Jurkat, Clone E6-1 (cell line): ENCODE measurements at regions not wholly inside any gene's neighbourhood (a gene's known extent, or its start where the extent isn't known, plus 50 kb on each side); places are given as distances from the start of the nearest gene placed in this dataset.
"Not testable (repeated sequence)": the region's sequence is repeated elsewhere in the genome, so short reads cannot be mapped to it uniquely, and the experiment has no call there.

ENCODE experiments used
- DNase-seq: peaks from one replicate; pipeline ENCODE4 v3.0.0-alpha.2; 2011; ENCODE audit warnings: low read depth, low spot score
- H3K4me3 ChIP-seq: 2 replicates; pipeline ENCODE4 v1.5.1; 2011; ENCODE audit warnings: mild to moderate bottlenecking, low read length, control low read depth, moderate library complexity

DNA sequence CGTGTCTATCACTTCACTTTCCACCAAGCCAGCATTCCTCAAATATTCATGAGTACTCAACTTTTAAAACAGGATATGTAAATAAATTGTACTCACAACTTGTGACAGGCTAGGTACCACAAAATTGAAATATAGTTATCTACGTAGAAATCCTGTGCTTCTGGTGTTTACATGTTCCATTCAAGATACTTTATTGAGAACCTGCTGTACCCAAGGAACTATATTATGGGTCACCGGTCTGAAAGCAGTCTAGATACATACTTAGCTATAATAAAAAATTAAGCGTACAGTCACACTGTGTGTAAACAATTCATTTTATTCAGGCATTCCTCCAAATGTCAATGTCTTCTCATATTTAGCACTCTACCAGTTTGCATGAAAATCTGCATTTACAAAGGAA, 482.2 kb upstream of the SOX9 start:
- DNase-seq: no peak
- no peak overlapping the region for H3K4me3 ChIP-seq

DNA sequence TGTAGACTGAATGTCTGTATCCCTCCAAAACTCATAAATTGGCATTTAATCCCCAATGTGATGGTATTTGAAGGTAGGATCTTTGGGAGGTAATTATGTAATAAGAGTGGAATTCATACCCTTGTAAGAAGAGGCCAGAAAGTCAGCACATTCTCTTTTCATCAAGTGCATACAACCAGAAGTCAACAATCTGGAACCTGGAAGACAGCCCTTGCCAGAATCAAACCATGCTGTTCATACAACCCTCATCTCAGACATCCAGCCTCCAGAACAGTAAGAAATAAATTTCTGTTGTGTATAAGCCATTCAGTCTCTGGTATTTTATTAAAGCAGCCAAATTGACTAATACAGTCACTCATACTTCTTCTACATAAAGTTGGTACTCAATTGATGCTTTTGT, 481.0 kb upstream of the SOX9 start:
- H3K4me3 ChIP-seq: no peak overlapping the region
- no peak for DNase-seq

DNA sequence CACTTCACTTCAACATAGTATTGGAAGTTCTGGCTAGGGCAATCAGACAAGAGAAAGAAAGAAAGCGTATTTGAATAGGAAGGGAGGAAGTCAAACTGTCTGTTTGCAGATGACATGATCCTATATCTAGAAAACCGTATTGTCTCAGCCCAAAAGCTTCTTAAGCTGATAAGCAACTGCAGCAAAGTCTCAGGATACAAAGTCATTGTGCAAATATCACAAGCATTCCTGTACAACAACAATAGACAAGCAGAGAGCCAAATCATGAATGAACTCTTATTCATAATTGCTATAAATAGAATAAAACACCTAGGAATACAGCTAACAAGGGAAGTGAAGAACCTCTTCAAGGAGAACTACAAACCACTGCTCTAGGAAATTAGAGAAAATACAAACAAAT, 473.9 kb upstream of the SOX9 start:
- not testable (repeated sequence) for DNase-seq, H3K4me3 ChIP-seq

DNA sequence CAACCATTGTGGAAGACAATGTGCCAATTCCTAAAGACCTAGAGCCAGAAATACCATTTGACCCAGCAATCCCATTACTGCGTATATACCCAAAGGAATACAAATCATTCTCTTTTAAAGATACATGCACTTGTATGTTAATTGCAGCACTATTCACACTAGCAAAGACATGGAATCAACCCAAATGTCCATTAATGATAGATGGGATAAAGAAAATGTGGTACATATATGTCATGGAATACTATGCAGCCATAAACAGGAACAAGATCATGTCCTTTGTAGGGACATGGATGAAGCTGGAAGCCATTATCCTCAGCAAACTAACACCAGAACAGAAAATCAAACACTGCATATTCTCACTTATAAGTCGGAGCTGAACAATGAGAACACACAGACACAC, 472.5 kb upstream of the SOX9 start:
- H3K4me3 ChIP-seq, DNase-seq: not testable (repeated sequence)

DNA sequence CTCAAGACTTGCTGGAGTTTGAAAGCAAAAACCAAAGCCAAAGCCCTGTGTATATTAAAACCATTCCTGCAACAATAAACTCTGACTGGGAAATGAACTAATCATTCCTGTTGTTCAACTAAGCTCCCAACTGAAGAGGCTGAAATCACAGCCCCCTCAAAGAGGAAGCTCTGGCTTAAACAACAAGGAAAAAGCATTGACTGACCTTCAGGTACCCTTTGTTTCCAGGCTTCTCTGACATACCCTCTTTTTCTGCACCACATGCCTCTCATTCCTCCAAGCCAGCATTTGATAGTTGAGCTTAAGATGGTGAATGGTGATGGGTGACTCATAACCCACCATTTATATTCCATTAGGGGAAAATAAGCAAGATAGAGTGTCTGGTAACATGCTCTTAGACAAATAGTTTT, 470.9 kb upstream of the SOX9 start:
- H3K4me3 ChIP-seq: no peak overlapping the region
- no peak for DNase-seq

DNA sequence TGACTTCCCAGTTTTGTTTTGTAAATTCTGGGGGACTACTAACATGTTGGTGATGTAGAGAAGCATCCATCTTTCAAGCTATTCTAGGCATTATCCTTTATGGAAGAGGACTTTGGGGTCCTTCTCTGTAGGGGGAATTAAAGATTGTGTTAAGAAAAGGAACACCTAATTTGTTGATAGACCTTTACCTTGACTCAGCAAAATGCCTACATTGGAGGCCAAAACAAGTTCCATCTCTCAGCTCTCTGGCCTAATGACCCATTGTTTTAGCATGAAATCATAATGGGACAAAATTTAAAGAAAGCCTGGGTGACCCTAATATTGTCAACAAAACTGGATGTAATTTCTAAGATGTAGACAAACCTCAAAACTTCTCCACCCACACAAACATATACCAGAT, 465.3 kb upstream of the SOX9 start:
- no peak overlapping the region for H3K4me3 ChIP-seq
- no peak for DNase-seq

DNA sequence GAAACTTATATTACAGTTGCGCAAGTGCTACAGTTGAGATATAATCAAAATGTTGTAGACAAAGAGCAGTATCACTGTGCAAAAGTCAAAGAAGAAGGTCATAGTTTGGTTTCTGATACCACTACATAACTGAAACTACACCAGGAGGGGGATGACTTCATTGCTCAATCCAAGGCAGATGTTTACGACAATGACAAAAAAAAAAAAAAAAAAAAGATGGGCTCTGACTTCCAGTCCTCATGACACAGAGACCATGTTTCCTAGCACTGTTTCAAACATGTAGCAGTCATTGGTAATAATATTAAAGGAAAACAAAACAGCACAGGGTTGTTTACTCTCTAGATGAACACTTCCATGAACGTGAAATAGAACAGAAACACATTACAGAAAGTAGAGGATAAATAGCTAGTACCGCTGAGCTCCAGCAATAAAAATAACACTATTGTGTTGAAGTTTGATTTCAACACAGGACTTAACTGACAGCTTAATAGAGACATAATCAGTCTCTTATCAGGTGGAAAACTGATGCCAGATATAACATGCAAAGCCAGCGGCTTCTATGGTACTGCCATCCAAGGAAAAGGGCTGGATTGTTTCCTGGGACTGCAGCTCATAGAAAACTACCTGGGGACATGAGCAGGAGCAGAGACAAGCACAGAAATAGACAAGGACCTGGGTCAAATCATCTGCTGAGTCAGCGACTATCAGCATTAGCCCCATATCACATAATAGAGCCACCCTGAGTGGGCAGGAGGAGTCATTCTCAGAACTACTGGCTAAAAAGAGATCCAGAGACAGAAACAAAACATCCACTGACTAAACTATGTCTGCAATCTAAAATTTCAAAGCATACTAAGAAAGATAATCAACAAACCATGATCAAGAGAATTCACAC, 463.6 kb upstream of the SOX9 start:
- H3K4me3 ChIP-seq: no peak overlapping the region
- no peak for DNase-seq

DNA sequence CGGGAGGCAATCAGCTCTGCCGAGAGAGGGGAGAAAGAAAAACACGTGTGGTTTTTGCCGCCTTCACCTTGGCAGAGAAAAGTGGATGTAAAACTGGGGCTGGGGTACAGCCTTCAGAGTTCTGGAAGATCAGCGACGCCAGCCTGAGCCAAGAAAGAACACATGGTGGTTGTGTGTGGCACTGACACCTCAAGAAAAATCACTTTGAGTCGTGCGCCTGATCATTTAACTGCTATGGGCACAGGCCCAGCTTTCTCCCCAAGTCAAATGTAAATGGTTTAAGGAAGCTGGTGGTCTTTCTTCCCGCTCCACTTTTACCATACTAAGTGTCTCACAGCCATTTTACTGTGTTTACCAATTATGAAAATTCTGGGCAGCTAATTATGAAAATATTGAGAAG, 461.8 kb upstream of the SOX9 start:
- no peak for DNase-seq
- H3K4me3 ChIP-seq: no peak overlapping the region

DNA sequence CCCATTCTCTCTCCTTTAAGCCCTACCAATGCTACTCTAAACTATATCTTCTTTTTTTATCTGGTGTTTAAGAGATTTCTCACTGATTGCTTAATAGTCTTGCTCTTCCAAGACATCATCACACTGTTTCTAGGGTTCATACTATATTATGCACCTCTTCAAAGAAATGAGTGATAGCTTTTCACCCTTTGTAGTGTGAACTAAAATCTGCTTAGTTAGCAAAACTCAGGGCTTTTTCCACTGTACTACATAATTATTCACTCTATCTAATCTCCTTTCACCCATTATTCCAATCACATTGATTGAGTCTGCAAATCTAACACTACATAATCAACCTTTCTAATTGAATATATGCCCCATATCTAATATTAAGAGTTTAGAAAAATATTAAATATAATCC, 456.0 kb upstream of the SOX9 start:
- no peak for DNase-seq
- no peak overlapping the region for H3K4me3 ChIP-seq

DNA sequence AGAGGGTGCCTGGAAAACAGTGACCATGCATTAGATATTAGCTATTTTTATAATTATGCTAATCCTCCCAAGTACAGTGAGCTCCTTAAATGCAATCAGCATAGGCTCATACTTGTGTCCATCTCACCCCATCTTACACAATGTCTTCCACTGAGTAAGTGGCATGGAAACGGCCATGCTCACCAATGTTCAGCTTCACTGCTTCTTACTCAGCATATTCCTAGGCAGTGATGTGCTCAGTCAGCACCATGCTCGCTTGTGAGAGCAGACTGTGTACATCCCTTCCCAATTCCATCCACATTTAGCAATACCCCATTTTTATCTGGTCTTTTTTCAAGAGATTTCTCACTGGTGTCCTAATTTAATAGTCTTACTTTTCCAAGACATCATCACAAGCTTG, 454.8 kb upstream of the SOX9 start:
- no peak overlapping the region for H3K4me3 ChIP-seq
- DNase-seq: no peak

DNA sequence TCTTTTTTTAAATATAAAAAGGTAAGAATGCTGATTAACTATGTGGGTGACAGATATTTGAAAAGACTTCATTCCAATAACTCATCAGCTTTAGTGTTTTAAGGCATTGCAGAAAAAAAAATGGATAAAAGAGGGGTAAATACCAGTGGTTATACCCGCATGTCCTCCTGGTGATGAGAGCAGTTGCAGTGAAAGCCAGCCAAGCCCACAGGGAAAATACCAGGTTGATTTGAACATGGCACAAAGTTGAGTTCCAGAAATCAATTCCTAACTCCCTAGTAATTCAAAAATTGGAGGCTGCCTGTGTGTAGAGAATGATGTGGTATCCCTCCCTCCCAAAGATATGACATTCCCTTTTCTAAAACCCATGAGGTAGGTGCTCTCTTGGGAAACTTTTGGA, 453.2 kb upstream of the SOX9 start:
- no peak for DNase-seq
- H3K4me3 ChIP-seq: no peak overlapping the region

DNA sequence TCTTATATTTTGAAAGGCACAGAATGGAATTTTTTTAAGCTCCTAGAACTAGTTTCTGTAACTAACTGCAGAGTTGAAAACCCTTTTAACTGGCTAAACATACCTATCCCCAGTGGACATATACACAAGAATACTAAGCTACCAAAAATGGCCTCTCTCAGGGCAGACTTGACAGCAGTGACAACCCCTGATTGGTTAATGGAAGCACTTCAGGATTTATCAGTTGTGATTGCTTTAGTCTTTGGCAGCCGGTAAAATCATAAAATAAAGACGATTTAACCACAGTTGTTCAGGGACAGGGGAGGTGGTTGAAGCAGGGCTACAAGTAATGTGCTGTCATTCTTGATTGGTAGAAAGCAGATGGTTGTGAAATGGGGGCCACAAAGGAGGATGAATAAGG, 452.0 kb upstream of the SOX9 start:
- H3K4me3 ChIP-seq: no peak overlapping the region
- DNase-seq: no peak

DNA sequence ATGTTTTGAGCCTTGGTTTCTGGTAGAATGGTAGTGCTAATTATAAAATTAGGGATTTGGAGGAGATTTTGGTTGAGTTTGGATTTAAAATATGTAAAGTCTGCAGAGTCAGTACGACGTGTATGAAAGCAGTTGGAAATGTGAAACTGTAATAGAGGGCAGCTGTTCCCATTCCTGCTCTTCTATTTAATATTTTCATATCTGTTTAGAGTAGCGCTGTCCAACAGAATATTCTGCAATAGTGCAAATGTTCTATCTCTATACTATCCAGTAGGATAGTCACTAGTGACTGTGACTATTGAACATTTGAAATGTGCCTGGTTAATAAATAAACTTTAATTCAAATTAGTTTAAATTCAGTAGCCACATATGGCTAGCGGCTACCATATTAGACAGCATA, 443.4 kb upstream of the SOX9 start:
- DNase-seq: no peak
- no peak overlapping the region for H3K4me3 ChIP-seq

DNA sequence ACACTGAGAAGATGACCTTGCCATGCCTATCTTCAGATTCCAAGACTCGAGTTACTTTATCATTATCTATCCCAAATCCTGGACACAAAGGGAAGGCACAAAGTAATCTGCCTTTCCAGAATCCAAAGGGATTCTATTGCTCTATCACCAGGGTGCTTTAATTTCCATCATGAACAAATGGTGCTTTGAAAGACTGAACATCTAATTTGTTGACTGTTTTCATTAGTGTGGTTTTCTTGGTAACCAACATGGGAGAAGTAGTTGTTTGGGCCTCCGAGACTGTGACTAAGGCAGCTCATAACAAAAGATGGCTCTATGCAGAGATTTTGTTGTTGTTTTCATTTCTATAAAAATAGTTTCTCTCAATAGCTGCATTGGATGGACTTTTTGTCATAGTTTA, 441.0 kb upstream of the SOX9 start:
- no peak for DNase-seq
- no peak overlapping the region for H3K4me3 ChIP-seq

DNA sequence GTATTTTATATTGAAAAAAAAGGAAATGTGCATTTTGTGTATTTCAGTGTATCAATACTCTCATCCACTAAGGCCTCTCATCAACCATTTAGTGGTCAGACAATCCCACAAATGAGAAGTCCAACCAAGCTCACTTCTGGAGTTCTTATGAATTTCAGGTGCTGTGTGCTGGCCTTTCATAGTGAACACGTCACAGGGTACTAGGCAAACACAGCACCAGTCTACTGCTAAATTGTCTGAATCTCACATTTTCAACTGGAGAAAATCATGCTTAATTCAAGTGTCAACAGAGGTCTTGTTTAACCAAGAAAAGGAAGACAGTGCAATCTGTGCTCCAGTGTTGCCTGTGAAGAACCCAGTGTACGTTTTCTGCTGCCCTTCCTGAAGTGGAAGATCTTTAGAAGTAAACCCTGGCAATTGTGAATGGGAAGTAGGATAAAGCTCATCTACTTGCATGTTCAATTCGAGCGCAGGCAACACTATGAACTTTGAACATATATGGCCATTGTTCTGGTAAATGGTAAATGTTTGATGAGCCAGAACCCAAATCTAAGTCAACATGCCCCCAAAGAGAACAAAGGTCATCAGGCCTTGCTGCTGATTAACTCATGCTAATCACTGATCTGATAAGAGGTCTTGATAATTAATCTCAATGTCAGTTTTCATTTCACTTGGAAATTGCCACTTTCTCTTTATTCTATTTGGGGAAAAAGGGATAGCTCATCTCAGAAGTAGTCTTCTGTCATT, 439.2 kb upstream of the SOX9 start:
- no peak for DNase-seq

DNA sequence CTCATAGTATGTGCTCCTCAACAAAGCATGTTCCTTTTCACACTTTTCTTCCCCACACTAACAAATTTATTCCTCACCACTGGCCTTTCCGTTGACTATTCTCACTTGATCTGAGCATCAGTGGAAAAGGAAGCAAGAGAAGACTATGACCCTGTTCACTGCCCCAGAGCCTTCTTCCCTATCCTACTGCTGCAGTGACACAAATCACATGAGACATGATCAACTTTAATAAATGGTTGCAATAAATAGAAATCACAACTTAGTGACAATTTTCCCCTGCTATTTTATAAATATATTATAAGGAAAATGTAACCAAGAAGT, 438.7 kb upstream of the SOX9 start:
- DNase-seq: no peak
- no peak overlapping the region for H3K4me3 ChIP-seq

More for the DNA sequence above, 439.2 kb upstream of the SOX9 start:
- H3K4me3 ChIP-seq: no peak overlapping the region

DNA sequence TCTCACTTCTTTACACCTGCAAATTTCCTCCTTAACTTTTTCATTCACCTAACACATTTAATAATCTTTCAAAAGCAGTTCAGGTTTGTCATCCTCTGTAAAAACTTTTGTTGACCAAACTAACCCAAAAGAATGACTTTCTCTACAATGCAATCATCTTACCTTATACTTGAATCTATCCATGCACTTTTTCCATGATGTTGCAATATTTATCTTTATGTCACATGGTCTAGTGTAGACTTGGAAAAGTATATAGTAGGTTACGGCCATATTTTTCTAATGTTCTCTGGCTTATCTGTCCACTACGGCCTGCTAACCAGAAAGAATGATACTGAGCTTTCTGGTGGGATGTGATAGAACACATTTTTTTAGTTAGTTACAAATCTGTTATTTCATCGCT, 431.0 kb upstream of the SOX9 start:
- no peak for DNase-seq
- H3K4me3 ChIP-seq: no peak overlapping the region

DNA sequence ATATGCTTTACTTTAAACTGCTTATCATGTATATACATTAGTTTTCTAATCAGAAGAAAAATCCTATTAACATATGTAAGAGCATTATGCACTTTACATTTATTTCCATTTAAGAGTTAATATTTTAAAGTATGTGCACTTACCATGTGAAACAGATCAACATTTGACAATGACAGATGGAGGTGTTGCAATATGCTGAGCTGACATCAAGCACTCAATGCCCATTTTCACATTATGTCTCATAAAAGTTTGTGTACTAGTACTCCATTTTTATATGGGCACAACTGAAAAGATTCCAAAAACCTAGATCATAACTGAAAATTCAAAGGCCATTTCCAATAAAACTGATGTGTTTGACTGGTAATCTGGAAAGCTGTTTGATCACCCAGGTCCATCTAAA, 420.9 kb upstream of the SOX9 start:
- no peak overlapping the region for H3K4me3 ChIP-seq
- no peak for DNase-seq

DNA sequence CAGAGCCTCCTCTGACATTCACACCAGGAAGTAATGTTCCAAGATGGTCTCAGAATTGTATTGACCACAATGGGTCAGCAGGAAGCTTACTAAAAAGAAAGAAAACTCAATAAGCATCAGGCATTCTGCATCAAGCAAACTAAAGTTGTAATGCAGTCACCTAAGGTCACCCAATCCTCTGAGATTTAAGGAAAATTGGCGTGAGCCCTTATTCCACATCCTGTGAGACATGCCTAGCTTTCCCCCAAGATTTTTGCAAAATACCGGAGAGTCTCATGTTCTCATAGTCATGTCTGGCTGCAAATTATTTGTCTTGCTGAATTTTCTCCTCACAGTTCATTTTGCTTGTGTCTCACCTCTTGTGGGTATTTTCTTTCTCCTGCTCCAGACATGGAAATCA, 417.1 kb upstream of the SOX9 start:
- no peak overlapping the region for H3K4me3 ChIP-seq
- no peak for DNase-seq

DNA sequence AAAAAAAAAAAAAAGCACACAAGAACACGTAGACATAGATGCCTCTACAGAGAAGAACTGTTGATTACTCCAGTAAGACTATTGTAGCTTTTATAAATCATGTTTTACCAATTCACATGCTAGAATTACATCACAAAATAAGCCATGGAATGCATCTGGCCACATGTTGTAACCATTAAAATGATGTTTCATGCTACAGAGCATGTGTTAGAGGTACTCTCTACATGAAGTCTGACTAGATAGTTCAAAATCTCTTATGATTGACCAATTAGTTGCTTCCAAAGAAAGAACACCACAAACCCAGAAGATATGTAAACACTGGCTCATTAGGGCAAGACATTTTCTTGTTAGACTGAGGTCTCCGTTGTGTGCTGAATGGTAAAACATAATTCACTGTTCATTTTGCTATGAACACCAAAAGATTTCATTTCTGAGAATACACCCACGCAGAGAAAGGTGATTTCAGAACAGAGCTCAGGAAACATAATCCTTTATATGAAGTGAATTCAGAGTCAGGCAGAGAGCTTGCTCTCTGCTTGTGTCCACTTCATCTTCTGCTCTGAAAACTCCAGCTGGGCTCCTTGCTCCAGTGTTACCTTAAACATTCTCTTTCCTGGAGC, 411.4 kb upstream of the SOX9 start:
- no peak for DNase-seq
- no peak overlapping the region for H3K4me3 ChIP-seq
